ENCODE measurements at regions not wholly inside any gene's neighbourhood (a gene's known extent, or its start where the extent isn't known, plus 50 kb on each side); places are given as distances from the start of the nearest gene placed in this dataset.

GRCh38 chr22:27329131-27329850 lies 472.3 kb downstream of the MN1 start:
- intact Hi-C loops (cut with micrococcal nuclease), result no loop called here
- Mint-ChIP-seq H3K36me3 (ENCODE audit: low read depth) (no peaks in the 10 kb centered on the region), H3K4me3 (no peak overlapping the region), H3K27me3 (peaks cover 8% of the 10 kb centered on the region), H3K4me1 (no peaks in the 10 kb centered on the region), H3K9me3 (no peaks in the 10 kb centered on the region), H3K27ac (no peak overlapping the region)
- DNase-seq, result no peak

GRCh38 chr22:27329966-27330645 lies 471.4 kb downstream of the MN1 start:
- no peak overlapping the region for H3K27ac Mint-ChIP-seq
- H3K36me3 Mint-ChIP-seq (ENCODE audit: low read depth), result no peaks in the 10 kb centered on the region
- DNase-seq, result no peak
- intact Hi-C loops (cut with micrococcal nuclease), result no loop called here
- no peaks in the 10 kb centered on the region for H3K4me1 Mint-ChIP-seq
- peaks cover 8% of the 10 kb centered on the region for H3K27me3 Mint-ChIP-seq
- H3K4me3 Mint-ChIP-seq, result no peak overlapping the region
- no peaks in the 10 kb centered on the region for H3K9me3 Mint-ChIP-seq

GRCh38 chr22:27331526-27332281 lies 469.9 kb downstream of the MN1 start:
- Mint-ChIP-seq H3K36me3 (ENCODE audit: low read depth) (no peaks in the 10 kb centered on the region), H3K9me3 (no peaks in the 10 kb centered on the region), H3K4me3 (no peak overlapping the region), H3K27me3 (peaks cover 8% of the 10 kb centered on the region), H3K27ac (no peak overlapping the region), H3K4me1 (no peaks in the 10 kb centered on the region)
- DNase-seq, result no peak
- intact Hi-C loops (cut with micrococcal nuclease), result no loop called here

GRCh38 chr22:27335102-27335660 lies 466.4 kb downstream of the MN1 start:
- Mint-ChIP-seq H3K4me3 (no peak overlapping the region), H3K27ac (no peak overlapping the region), H3K36me3 (ENCODE audit: low read depth) (no peaks in the 10 kb centered on the region), H3K9me3 (no peaks in the 10 kb centered on the region), H3K4me1 (no peaks in the 10 kb centered on the region), H3K27me3 (peaks cover 8% of the 10 kb centered on the region)
- no peak for DNase-seq
- intact Hi-C loops (cut with micrococcal nuclease), result no loop called here

GRCh38 chr22:27336151-27337090 lies 465.1 kb downstream of the MN1 start:
- H3K4me3 Mint-ChIP-seq, result no peak overlapping the region
- H3K27me3 Mint-ChIP-seq, result peaks cover 6% of the 10 kb centered on the region
- no peak for DNase-seq
- no peaks in the 10 kb centered on the region for H3K4me1 Mint-ChIP-seq
- no peaks in the 10 kb centered on the region for H3K9me3 Mint-ChIP-seq
- intact Hi-C loops (cut with micrococcal nuclease), result no loop called here
- H3K36me3 Mint-ChIP-seq (ENCODE audit: low read depth), result no peaks in the 10 kb centered on the region
- H3K27ac Mint-ChIP-seq, result no peak overlapping the region

GRCh38 chr22:27337676-27338075 lies 463.9 kb downstream of the MN1 start:
- Mint-ChIP-seq H3K27me3 (peaks cover 2% of the 10 kb centered on the region), H3K4me3 (no peak overlapping the region), H3K36me3 (ENCODE audit: low read depth) (no peaks in the 10 kb centered on the region), H3K27ac (no peak overlapping the region), H3K4me1 (no peaks in the 10 kb centered on the region), H3K9me3 (no peaks in the 10 kb centered on the region)
- no peak for DNase-seq
- intact Hi-C loops (cut with micrococcal nuclease), result no loop called here

- intact Hi-C loops (cut with micrococcal nuclease), result no loop called here
- H3K4me1 Mint-ChIP-seq, result no peaks in the 10 kb centered on the region
- H3K36me3 Mint-ChIP-seq (ENCODE audit: low read depth), result no peaks in the 10 kb centered on the region
- DNase-seq, result peak; percentile 39
- no peak overlapping the region for H3K4me3 Mint-ChIP-seq
- H3K27ac Mint-ChIP-seq, result no peak overlapping the region
- peaks cover 2% of the 10 kb centered on the region for H3K27me3 Mint-ChIP-seq
- H3K9me3 Mint-ChIP-seq, result no peaks in the 10 kb centered on the region
Measured at GRCh38 chr22:27340047-27340446, 461.5 kb downstream of the MN1 start.

GRCh38 chr22:27344546-27344945 lies 457.0 kb downstream of the MN1 start:
- H3K27ac Mint-ChIP-seq, result no peak overlapping the region
- H3K9me3 Mint-ChIP-seq, result no peaks in the 10 kb centered on the region
- DNase-seq, result no peak
- no peaks in the 10 kb centered on the region for H3K4me1 Mint-ChIP-seq
- H3K27me3 Mint-ChIP-seq, result peaks cover 2% of the 10 kb centered on the region
- intact Hi-C loops (cut with micrococcal nuclease), result no loop called here
- no peak overlapping the region for H3K4me3 Mint-ChIP-seq
- H3K36me3 Mint-ChIP-seq (ENCODE audit: low read depth), result no peaks in the 10 kb centered on the region

GRCh38 chr22:27345691-27346090 lies 455.9 kb downstream of the MN1 start:
- H3K27ac Mint-ChIP-seq, result no peak overlapping the region
- DNase-seq, result peak; percentile 26
- H3K4me1 Mint-ChIP-seq, result no peaks in the 10 kb centered on the region
- no peak overlapping the region for H3K4me3 Mint-ChIP-seq
- no peaks in the 10 kb centered on the region for H3K36me3 Mint-ChIP-seq (ENCODE audit: low read depth)
- intact Hi-C loops (cut with micrococcal nuclease), result no loop called here
- no peaks in the 10 kb centered on the region for H3K9me3 Mint-ChIP-seq
- H3K27me3 Mint-ChIP-seq, result peaks cover 2% of the 10 kb centered on the region

GRCh38 chr22:27347951-27348350 lies 453.6 kb downstream of the MN1 start:
- H3K4me1 Mint-ChIP-seq, result no peaks in the 10 kb centered on the region
- H3K4me3 Mint-ChIP-seq, result no peak overlapping the region
- H3K9me3 Mint-ChIP-seq, result peaks cover 5% of the 10 kb centered on the region
- peaks cover 2% of the 10 kb centered on the region for H3K27me3 Mint-ChIP-seq
- intact Hi-C loops (cut with micrococcal nuclease), result no loop called here
- H3K36me3 Mint-ChIP-seq (ENCODE audit: low read depth), result no peaks in the 10 kb centered on the region
- no peak overlapping the region for H3K27ac Mint-ChIP-seq
- DNase-seq, result no peak

GRCh38 chr22:27348634-27349033 lies 452.9 kb downstream of the MN1 start:
- no peak overlapping the region for H3K27ac Mint-ChIP-seq
- intact Hi-C loops (cut with micrococcal nuclease), result no loop called here
- DNase-seq, result no peak
- peaks cover 2% of the 10 kb centered on the region for H3K27me3 Mint-ChIP-seq
- H3K4me3 Mint-ChIP-seq, result no peak overlapping the region
- H3K36me3 Mint-ChIP-seq (ENCODE audit: low read depth), result no peaks in the 10 kb centered on the region
- no peaks in the 10 kb centered on the region for H3K4me1 Mint-ChIP-seq
- H3K9me3 Mint-ChIP-seq, result peaks cover 5% of the 10 kb centered on the region

- Mint-ChIP-seq H3K27ac (no peak overlapping the region), H3K27me3 (no peaks in the 10 kb centered on the region), H3K4me1 (no peaks in the 10 kb centered on the region), H3K9me3 (peaks cover 5% of the 10 kb centered on the region), H3K4me3 (no peak overlapping the region), H3K36me3 (ENCODE audit: low read depth) (no peaks in the 10 kb centered on the region)
- intact Hi-C loops (cut with micrococcal nuclease), result no loop called here
- DNase-seq, result no peak
Measured at GRCh38 chr22:27349456-27349855, 452.1 kb downstream of the MN1 start.

GRCh38 chr22:27350306-27350705 lies 451.2 kb downstream of the MN1 start:
- intact Hi-C loops (cut with micrococcal nuclease), result no loop called here
- Mint-ChIP-seq H3K9me3 (peaks cover 5% of the 10 kb centered on the region), H3K27ac (no peak overlapping the region), H3K36me3 (ENCODE audit: low read depth) (no peaks in the 10 kb centered on the region), H3K27me3 (no peaks in the 10 kb centered on the region), H3K4me1 (no peaks in the 10 kb centered on the region), H3K4me3 (no peak overlapping the region)
- DNase-seq, result no peak

Measured in activated CD4-positive, alpha-beta T cell treated with anti-CD3 and anti-CD28 coated beads, Interleukin-2, amount 10 ng/mL, durations not matched to agents 24 days and 14 days (primary cell).